T-helper 17 cell (primary cell): ENCODE measurements at regions not wholly inside any gene's neighbourhood (a gene's known extent, or its start where the extent isn't known, plus 50 kb on each side); places are given as distances from the start of the nearest gene placed in this dataset.

Source experiments
- ATAC-seq: fragments of 150-1000 bp; cut with Tn5 transposase; 2 replicates; pipeline ENCODE4 v1.10.0; 2021; ENCODE audit warnings: mild to moderate bottlenecking, moderate library complexity
- DNase-seq, 3 donors: peaks; one replicate each; pipeline versions ENCODE4 v3.0.0 to v3.0.0-alpha.2; 2020 to 2021
- H3K9me3 ChIP-seq: one replicate; pipeline ENCODE4 v1.7.0; 2013; ENCODE audit warnings: low read length, mild to moderate bottlenecking; ENCODE audit not compliant: control insufficient read depth, poor library complexity, severe bottlenecking
- H3K27ac Mint-ChIP-seq: one replicate; pipeline ENCODE4 v1.8.0; 2022; ENCODE audit warnings: mild to moderate bottlenecking, moderate library complexity, mixed read lengths
- H3K27me3 Mint-ChIP-seq: one replicate; pipeline ENCODE4 v1.8.0; 2022; ENCODE audit warnings: mixed read lengths
- H3K36me3 Mint-ChIP-seq: one replicate; pipeline ENCODE4 v1.8.0; 2022; ENCODE audit warnings: low read depth, mixed read lengths
- H3K4me1 Mint-ChIP-seq: one replicate; pipeline ENCODE4 v1.8.0; 2022; ENCODE audit warnings: mild to moderate bottlenecking, mixed read lengths
- H3K4me3 Mint-ChIP-seq: one replicate; pipeline ENCODE4 v1.8.0; 2022; ENCODE audit warnings: mild to moderate bottlenecking, moderate library complexity, mixed read lengths

- ATAC-seq (no peak), DNase-seq (no peak)
- H3K27me3 Mint-ChIP-seq = no peaks in the 10 kb centered on the region
- H3K36me3 Mint-ChIP-seq = no peaks in the 10 kb centered on the region
- H3K9me3 ChIP-seq = no peaks in the 10 kb centered on the region
- no peak overlapping the region for H3K4me3 Mint-ChIP-seq
- no peaks in the 10 kb centered on the region for H3K4me1 Mint-ChIP-seq
- H3K27ac Mint-ChIP-seq = no peak overlapping the region
Measured at GRCh38 chr4:180840142-180840541, 1403.1 kb upstream of the TENM3 start.

DNA sequence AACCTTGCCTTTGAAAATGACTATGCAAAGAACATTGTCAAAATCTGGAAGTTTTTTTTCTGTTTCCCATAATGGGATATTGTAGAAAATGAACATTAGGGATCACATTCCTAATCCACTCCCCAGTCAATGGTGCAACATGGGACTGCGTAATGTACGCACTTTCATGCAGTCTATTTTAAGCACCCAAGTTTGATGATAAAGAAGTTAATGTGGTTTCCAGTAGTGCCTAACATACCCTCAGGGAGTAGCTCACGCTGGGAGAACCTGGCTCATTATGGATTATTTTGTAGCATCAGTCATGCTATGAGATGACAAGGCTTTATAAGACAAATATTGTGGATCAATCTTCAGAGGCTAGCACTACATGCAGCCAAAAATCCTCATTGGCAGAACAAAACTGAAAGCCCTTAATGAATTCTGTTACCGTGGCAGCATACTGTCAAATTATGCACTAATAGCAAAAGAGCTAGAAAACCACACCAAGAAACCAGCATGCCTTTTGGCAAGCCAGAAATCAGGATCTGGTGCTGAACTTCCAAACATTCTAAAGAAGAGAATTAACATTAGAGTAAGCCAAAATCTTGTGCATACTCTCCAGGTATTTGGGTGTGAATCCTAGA is 1392.8 kb upstream of the TENM3 start:
- no peaks in the 10 kb centered on the region for H3K27me3 Mint-ChIP-seq
- H3K36me3 Mint-ChIP-seq = no peaks in the 10 kb centered on the region
- no peaks in the 10 kb centered on the region for H3K4me1 Mint-ChIP-seq
- no peaks in the 10 kb centered on the region for H3K9me3 ChIP-seq
- H3K4me3 Mint-ChIP-seq = no peak overlapping the region
- no peak overlapping the region for H3K27ac Mint-ChIP-seq
- ATAC-seq (no peak), DNase-seq (no peak)

DNA sequence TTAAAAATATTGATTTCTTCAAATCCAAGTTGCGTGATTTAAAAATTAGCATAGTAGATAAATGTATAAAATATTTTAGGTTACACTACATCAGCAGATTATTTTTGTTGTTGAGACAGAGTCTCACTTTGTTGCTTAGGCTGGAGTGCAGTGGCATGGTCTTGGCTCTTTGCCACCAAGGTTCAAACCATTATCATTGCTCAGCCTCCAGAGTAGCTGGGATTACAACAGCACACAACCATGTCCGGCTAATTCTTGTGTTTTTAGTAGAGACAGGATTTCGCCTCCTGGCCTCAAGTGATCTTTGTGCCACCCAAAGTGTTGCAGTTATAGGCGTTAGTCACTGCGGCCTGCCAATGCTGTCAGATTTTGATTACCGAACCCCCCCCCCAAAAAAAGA is 1390.5 kb upstream of the TENM3 start:
- ATAC-seq (no peak), DNase-seq (no peak)
- H3K4me1 Mint-ChIP-seq = no peaks in the 10 kb centered on the region
- H3K27ac Mint-ChIP-seq = no peak overlapping the region
- H3K9me3 ChIP-seq = no peaks in the 10 kb centered on the region
- H3K36me3 Mint-ChIP-seq = no peaks in the 10 kb centered on the region
- no peaks in the 10 kb centered on the region for H3K27me3 Mint-ChIP-seq
- H3K4me3 Mint-ChIP-seq = no peak overlapping the region

DNA sequence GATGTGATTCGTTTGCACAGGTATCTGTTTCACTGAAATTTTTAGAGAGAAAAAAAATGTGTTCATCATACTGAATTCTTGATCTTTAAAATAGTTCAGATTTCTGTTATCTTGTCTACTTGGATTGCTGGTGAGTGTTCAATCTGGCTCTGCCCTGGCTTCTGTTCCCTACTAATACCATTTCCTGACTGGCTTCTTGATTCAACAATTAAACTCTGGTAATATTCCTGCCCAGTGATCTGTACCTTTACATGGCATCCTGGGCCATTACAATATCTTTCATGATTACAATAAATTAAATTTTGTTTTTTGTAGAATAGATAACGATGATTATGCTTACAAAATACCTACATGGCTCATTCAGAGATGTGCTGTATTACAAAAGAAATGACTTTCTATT is 1388.0 kb upstream of the TENM3 start:
- Mint-ChIP-seq H3K4me1 (no peaks in the 10 kb centered on the region), H3K27me3 (no peaks in the 10 kb centered on the region), H3K36me3 (no peaks in the 10 kb centered on the region), H3K27ac (no peak overlapping the region), H3K4me3 (no peak overlapping the region)
- DNase-seq (no peak), ATAC-seq (no peak)
- H3K9me3 ChIP-seq = no peaks in the 10 kb centered on the region

GRCh38 chr4:180860089-180860720 is 1383.0 kb upstream of the TENM3 start:
- Mint-ChIP-seq H3K4me1 (no peaks in the 10 kb centered on the region), H3K27ac (no peak overlapping the region), H3K4me3 (no peak overlapping the region), H3K36me3 (no peaks in the 10 kb centered on the region), H3K27me3 (no peaks in the 10 kb centered on the region)
- DNase-seq (no peak), ATAC-seq (no peak)
- no peaks in the 10 kb centered on the region for H3K9me3 ChIP-seq

- Mint-ChIP-seq H3K27me3 (no peaks in the 10 kb centered on the region), H3K4me1 (no peaks in the 10 kb centered on the region), H3K36me3 (no peaks in the 10 kb centered on the region), H3K27ac (no peak overlapping the region), H3K4me3 (no peak overlapping the region)
- no peaks in the 10 kb centered on the region for H3K9me3 ChIP-seq
- ATAC-seq (no peak), DNase-seq (no peak)
Measured at GRCh38 chr4:180861651-180862050, 1381.6 kb upstream of the TENM3 start.

DNA sequence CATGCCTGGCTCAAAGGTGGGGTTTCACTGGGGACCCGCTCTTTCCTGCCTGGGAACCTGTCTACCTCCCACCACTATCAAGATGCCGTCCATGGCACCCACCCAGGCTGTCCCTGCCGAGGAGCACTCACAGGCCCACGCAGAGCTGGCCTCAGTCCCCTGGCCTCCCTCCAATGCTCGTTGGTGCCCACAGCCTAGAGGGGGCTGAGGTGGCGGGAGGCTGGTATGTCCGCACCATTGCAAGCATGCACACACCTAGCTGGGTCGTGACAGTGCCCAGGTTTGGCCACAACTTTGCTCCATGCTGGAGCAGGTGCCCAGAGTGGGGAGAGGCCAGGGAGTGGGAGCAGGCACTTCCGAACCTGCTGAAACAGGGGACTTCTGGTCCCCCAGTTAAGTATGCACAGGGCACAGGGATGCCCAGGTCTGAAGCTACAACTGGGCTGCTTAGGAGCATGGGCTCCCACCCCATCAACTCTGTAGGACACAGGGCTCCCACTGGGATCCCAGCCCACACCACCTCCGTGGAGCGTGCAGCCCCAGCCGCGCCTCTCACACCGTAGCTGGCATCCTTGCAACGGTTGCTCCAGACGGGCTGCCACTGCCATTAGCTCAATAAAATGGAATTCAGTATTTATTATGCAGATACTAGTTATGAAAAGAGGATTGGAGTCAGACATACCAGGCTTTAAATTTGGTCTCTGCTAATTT is 1376.1 kb upstream of the TENM3 start:
- ATAC-seq (no peak), DNase-seq (no peak)
- no peaks in the 10 kb centered on the region for H3K4me1 Mint-ChIP-seq
- H3K9me3 ChIP-seq = no peaks in the 10 kb centered on the region
- no peak overlapping the region for H3K27ac Mint-ChIP-seq
- no peaks in the 10 kb centered on the region for H3K27me3 Mint-ChIP-seq
- no peaks in the 10 kb centered on the region for H3K36me3 Mint-ChIP-seq
- H3K4me3 Mint-ChIP-seq = no peak overlapping the region

DNA sequence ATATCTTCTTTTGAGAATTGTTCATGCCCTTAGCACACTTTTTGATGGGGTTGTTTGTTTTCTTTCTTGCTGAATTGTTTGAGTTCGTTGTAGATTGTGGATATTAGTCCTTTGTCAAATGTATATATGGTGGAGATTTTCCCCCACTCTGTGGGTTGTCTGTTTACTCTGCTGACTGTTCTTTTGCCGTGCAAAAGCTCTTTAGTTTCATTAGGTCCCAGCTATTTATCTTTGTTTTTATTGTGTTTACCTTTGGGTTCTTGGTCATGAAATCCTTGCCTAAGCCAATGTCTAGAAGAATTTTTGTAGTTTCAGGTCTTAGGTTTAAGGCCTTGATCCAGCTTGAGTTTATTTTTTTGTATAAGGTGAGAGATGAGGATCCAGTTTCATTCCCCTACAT is 1372.6 kb upstream of the TENM3 start:
- no peaks in the 10 kb centered on the region for H3K9me3 ChIP-seq
- Mint-ChIP-seq H3K36me3 (no peaks in the 10 kb centered on the region), H3K4me1 (no peaks in the 10 kb centered on the region), H3K4me3 (no peak overlapping the region), H3K27ac (no peak overlapping the region), H3K27me3 (no peaks in the 10 kb centered on the region)
- no peak for DNase-seq
- ATAC-seq = no peak

- DNase-seq (no peak), ATAC-seq (no peak)
- Mint-ChIP-seq H3K27ac (no peak overlapping the region), H3K27me3 (no peaks in the 10 kb centered on the region), H3K4me3 (no peak overlapping the region), H3K4me1 (no peaks in the 10 kb centered on the region), H3K36me3 (no peaks in the 10 kb centered on the region)
- peaks cover 3% of the 10 kb centered on the region for H3K9me3 ChIP-seq
Measured at GRCh38 chr4:180898305-180898704, 1344.9 kb upstream of the TENM3 start.

GRCh38 chr4:180900781-180901180 is 1342.4 kb upstream of the TENM3 start:
- H3K9me3 ChIP-seq = peaks cover 3% of the 10 kb centered on the region
- H3K4me1 Mint-ChIP-seq = no peaks in the 10 kb centered on the region
- no peaks in the 10 kb centered on the region for H3K36me3 Mint-ChIP-seq
- H3K27me3 Mint-ChIP-seq = no peaks in the 10 kb centered on the region
- H3K27ac Mint-ChIP-seq = no peak overlapping the region
- ATAC-seq (no peak), DNase-seq (no peak)
- H3K4me3 Mint-ChIP-seq = no peak overlapping the region

DNA sequence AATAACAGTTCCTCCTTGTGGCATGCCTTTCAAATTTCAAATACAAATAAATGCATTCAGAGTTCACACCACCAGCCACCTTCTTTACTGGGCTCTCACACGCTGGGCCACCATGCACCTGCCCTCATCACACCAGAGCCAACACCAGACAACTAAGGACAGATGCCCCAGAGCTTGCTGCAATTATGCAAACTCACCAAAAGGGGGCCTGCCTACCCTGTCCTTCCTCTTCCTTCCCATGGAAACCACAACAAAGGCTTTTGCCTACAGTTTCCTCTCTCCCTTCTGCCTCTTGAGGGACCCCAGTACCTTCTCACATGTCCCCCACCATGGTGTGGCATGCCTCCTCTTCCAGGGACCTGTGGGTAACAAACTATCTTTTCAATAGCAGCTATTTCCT is 1333.9 kb upstream of the TENM3 start:
- Mint-ChIP-seq H3K4me3 (no peak overlapping the region), H3K27ac (no peak overlapping the region), H3K4me1 (no peaks in the 10 kb centered on the region), H3K36me3 (no peaks in the 10 kb centered on the region), H3K27me3 (no peaks in the 10 kb centered on the region)
- no peaks in the 10 kb centered on the region for H3K9me3 ChIP-seq
- DNase-seq (no peak), ATAC-seq (no peak)

DNA sequence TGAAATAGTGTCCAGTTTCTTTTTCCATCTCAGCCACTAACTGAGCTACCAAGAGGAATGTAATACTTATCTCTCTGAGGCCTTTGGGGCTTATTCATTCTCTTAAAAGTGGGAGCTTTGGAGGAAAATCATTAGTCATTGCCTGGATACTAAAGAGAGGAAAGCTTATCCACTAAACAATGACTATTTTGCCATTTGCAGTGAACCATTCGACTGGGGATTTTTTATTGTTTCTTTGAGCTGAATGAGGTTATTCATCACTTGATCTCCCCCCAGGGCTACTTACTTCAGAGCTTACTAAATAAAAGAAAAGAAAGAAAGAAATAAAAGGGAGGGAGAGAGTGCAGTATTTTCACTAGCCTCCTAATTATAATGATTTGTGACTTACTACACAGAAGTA is 1329.5 kb upstream of the TENM3 start:
- DNase-seq (no peak), ATAC-seq (no peak)
- Mint-ChIP-seq H3K36me3 (no peaks in the 10 kb centered on the region), H3K4me3 (no peak overlapping the region), H3K27ac (no peak overlapping the region), H3K4me1 (no peaks in the 10 kb centered on the region), H3K27me3 (no peaks in the 10 kb centered on the region)
- no peaks in the 10 kb centered on the region for H3K9me3 ChIP-seq

DNA sequence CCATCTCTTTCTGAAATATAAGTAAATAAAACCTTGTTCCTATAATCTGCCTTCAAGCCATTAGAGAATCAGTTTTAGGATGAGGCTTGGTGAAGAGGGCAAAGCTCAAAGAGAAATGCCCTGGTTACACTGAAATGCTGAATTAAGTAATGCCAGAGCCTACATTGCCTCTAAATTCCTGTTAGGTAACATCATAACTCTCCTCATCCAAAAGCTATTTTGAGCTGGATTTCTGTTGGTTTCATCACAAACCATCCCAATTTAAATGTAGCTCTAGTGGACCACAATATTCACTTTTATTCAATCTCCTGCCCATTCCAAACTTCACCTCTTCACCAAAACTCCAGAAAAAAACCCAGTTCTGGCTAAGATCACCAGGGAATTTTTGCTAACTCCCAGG is 1319.7 kb upstream of the TENM3 start:
- no peaks in the 10 kb centered on the region for H3K4me1 Mint-ChIP-seq
- no peaks in the 10 kb centered on the region for H3K27me3 Mint-ChIP-seq
- no peak overlapping the region for H3K27ac Mint-ChIP-seq
- H3K36me3 Mint-ChIP-seq = no peaks in the 10 kb centered on the region
- DNase-seq = no peak
- no peak for ATAC-seq
- H3K4me3 Mint-ChIP-seq = no peak overlapping the region
- H3K9me3 ChIP-seq = no peaks in the 10 kb centered on the region

GRCh38 chr4:180925805-180926204 is 1317.4 kb upstream of the TENM3 start:
- no peaks in the 10 kb centered on the region for H3K9me3 ChIP-seq
- H3K4me1 Mint-ChIP-seq = no peaks in the 10 kb centered on the region
- no peak for DNase-seq
- H3K36me3 Mint-ChIP-seq = no peaks in the 10 kb centered on the region
- no peak overlapping the region for H3K4me3 Mint-ChIP-seq
- ATAC-seq = no peak
- H3K27me3 Mint-ChIP-seq = no peaks in the 10 kb centered on the region
- no peak overlapping the region for H3K27ac Mint-ChIP-seq
